Retinal pigment epithelial cell (primary cell): ENCODE measurements at regions not wholly inside any gene's neighbourhood (a gene's known extent, or its start where the extent isn't known, plus 50 kb on each side); places are given as distances from the start of the nearest gene placed in this dataset.
"Not testable (repeated sequence)": the region's sequence is repeated elsewhere in the genome, so short reads cannot be mapped to it uniquely, and the experiment has no call there.

ENCODE experiments used
- DNase-seq: peaks from one replicate; pipeline ENCODE4 v3.0.0-alpha.2; 2010; ENCODE audit warnings: low read depth
- H3K4me3 ChIP-seq: 2 replicates; pipeline ENCODE4 v1.5.1; 2011; ENCODE audit warnings: mild to moderate bottlenecking, low read length, control low read depth, moderate library complexity
- TF ChIP-seq, protein P1 (sequence below): conservative IDR thresholded peaks from 2 replicates; pipeline ENCODE4 v1.5.1; 2011; ENCODE audit warnings: low read depth, low read length, control low read depth, inconsistent platforms

DNA sequence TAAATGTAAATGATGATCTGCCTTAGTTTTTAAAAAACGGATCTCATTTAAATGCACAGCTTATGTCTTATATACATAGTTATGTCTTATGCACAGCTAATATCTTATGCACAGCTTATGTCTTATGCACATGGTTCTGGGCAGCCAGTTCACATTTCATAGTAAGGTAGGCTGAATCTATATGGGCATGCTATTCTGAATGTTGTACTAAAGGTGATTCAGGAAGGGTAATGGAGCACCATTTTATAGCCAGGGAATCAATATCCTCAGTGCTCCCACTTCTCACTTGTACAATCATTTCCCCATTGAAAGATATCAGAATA, 77.9 kb upstream of the MID1 start:
- TF ChIP-seq, protein P1, sequence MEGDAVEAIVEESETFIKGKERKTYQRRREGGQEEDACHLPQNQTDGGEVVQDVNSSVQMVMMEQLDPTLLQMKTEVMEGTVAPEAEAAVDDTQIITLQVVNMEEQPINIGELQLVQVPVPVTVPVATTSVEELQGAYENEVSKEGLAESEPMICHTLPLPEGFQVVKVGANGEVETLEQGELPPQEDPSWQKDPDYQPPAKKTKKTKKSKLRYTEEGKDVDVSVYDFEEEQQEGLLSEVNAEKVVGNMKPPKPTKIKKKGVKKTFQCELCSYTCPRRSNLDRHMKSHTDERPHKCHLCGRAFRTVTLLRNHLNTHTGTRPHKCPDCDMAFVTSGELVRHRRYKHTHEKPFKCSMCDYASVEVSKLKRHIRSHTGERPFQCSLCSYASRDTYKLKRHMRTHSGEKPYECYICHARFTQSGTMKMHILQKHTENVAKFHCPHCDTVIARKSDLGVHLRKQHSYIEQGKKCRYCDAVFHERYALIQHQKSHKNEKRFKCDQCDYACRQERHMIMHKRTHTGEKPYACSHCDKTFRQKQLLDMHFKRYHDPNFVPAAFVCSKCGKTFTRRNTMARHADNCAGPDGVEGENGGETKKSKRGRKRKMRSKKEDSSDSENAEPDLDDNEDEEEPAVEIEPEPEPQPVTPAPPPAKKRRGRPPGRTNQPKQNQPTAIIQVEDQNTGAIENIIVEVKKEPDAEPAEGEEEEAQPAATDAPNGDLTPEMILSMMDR: no peak
- no peak for DNase-seq
- H3K4me3 ChIP-seq: no peak overlapping the region

DNA sequence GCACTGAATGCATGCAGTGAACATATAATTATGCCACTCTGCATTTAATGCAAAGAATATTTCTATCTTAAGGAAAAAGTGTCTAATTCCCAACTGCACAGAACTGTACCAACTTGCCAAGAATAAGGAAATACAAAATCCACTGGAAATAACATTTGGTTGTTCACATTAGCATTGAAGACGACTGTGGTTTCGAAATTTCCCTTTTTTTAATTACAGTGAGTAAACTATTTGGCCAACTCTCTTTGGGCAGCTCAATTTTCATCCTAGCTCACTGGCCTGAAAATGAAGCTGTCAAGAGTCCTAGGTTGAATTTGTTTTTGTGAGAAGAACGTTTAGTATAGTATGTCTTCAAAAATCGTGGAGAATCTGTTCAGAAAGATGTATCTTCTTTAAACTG, 81.6 kb upstream of the MID1 start:
- no peak for DNase-seq
- TF ChIP-seq, protein P1: no peak
- no peak overlapping the region for H3K4me3 ChIP-seq

DNA sequence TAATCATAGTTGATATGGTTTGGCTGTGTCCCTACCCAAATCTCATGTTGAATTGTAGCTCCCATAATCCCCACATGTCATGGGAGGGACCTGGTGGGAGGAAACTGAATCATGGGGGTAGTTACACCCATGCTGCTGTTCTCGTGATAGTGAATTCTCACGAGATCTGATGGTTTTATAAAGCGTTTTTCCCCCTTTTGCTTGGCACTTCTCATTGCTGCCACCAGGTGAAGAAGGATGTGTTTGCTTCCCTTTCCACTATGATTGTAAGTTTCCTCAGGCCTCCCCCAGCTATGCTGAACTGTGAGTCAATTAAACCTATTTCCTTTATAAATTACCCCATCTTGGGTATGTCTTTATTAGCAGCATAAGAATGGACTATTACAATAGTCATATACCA, 86.0 kb upstream of the MID1 start:
- not testable (repeated sequence) for DNase-seq, H3K4me3 ChIP-seq

DNA sequence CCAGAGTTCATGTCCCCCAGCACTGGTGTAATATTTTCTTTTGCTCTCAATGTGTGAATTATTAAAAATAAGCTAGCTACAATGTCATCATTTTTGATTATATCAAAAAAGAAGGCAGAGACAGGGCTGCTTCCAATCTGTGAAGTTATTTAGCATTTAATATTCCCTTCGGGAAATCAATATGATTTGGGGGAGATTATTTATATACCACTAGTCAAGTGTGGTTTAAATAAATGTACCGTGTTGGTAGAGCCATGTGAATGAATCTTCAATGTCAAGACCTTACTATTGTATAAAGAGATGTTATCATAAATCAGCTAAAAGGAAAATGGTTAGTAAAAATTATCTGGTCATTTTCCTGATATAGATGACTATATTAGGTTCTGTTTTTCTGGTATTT, 87.4 kb upstream of the MID1 start:
- H3K4me3 ChIP-seq: no peak overlapping the region
- TF ChIP-seq, protein P1: no peak
- DNase-seq: no peak

DNA sequence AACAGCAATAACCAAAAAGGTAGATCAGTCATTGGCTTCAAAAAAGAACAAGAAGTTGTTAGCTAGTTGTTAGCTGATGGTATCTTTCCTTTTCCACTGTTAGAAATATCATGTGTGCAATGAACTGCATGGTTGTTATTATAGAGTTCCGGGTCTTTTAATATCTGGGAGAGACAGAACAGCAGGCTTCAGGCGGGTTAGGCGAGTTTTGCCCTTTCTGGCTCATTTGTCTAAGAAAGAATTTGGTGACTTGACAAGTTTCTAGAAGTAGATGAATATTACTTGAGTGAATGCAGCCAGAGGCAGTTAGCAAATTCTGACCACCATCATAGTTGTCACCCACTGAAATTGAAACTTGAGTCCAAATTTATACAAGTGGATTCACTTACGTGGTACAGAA, 88.9 kb upstream of the MID1 start:
- TF ChIP-seq, protein P1: no peak
- DNase-seq: no peak
- H3K4me3 ChIP-seq: no peak overlapping the region

DNA sequence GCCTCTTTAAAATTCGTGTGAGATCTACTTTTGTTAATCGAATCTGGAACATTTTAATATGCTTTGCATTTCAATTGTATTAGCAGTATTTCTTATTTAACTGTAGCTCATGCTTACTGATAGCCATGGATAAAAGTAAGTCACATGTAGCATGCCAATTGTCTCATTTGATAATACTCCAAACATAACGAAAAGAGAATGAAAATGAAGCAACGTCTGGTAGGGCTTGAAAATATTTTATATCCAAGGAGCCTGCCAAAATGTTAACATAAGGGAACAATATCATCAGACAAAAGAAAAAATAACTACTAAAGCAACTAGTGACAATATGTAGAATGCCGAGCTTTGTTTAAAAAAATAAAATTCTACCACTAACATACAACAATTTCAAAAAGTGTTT, 94.1 kb upstream of the MID1 start:
- DNase-seq: no peak
- no peak overlapping the region for H3K4me3 ChIP-seq
- TF ChIP-seq, protein P1: no peak

DNA sequence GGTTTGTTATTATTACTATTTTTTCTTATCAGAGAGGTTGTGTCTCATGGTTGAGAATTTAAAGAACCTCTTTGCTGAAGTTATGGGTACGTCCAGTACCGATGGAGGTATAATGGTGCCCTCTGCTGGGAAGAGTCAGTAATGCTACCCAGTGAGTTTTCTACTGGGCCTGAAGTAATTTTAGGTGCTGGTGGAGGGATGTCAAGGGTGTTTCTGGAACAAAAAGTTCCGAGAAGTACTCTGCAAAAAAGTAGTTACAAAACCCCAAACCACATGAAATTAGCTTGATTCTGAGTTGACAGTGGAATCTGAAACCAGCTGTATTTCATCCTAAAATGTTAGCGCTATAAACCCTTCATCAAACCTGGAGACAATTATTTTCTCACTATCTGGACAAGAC, 102.5 kb upstream of the MID1 start:
- H3K4me3 ChIP-seq: no peak overlapping the region
- no peak for DNase-seq
- TF ChIP-seq, protein P1: peak; percentile 71

DNA sequence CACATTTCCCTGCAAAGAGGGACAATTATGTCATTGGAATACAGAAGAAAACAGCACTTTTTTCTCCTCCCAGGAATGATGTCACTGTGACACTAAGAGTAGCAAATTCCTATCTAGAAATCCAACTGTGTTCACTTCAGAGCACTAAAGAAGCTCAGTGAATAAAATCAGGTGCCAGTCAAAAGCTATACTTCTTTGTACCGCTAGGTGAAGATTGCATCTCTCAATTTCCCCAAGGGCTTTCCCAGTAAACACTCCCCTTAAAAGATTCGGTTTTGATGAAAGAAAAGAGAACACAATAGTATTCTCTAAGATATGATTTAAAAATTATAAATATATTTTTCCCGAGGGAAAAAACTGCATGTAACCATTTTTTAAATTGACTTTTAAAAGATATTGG, 104.7 kb upstream of the MID1 start:
- H3K4me3 ChIP-seq: no peak overlapping the region
- DNase-seq: no peak
- TF ChIP-seq, protein P1: peak; percentile 36
